K562 (cell line): ENCODE measurements at regions not wholly inside any gene's neighbourhood (a gene's known extent, or its start where the extent isn't known, plus 50 kb on each side); places are given as distances from the start of the nearest gene placed in this dataset.
A peak's percentile ranks its signal among the peaks of the same experiment; 100 is the strongest.

Source experiments
- CEBPG ChIP-seq, 3 experiments: fragments of 200-800 bp in 1 of 3; sonication (Bioruptor generic) in 1 of 3; sonication (generic) in 1 of 3; formaldehyde crosslinking in 1 of 3; IDR thresholded peaks in 2 of 3; conservative IDR thresholded peaks in 1 of 3; 2 replicates each; pipeline versions ENCODE4 v1.6.1 to v1.8.0; 2016 to 2022; ENCODE audit warnings: missing compliant biosample characterization in 2 of 3, missing genetic modification characterization in 2 of 3, mild to moderate bottlenecking in 1 of 3, missing genetic modification reagents in 1 of 3
- DIDO1 ChIP-seq: fragments of 450-650 bp; IDR thresholded peaks from 2 replicates; pipeline ENCODE4 v1.6.1; 2016; ENCODE audit warnings: low read depth, missing biosample characterization, missing genetic modification characterization
- EGR1 ChIP-seq: fragments of 450-650 bp; conservative IDR thresholded peaks from 2 replicates; pipeline ENCODE4 v1.6.1; 2017; ENCODE audit warnings: mild to moderate bottlenecking
- ETV1 ChIP-seq: fragments of 450-650 bp; conservative IDR thresholded peaks from 2 replicates; pipeline ENCODE4 v1.6.1; 2016; ENCODE audit warnings: missing genetic modification characterization, control low read depth, low read depth, missing compliant biosample characterization
- MAZ ChIP-seq, 2 experiments: fragments of 450-650 bp in 1 of 2; sonication (generic) in 1 of 2; formaldehyde crosslinking; IDR thresholded peaks in 1 of 2; conservative IDR thresholded peaks in 1 of 2; 2 replicates each; pipeline versions ENCODE4 v1.4.0 to v1.5.0; 2020; ENCODE audit warnings: mild to moderate bottlenecking in 1 of 2, missing genetic modification reagents in 1 of 2
- MBD1 ChIP-seq: fragments of 250-450 bp; sonication (Bioruptor Pico); IDR thresholded peaks from 2 replicates; pipeline ENCODE4 v1.8.0; 2022; ENCODE audit warnings: inconsistent platforms
- MEF2D ChIP-seq: conservative IDR thresholded peaks from 2 replicates; pipeline ENCODE4 v1.6.1; 2016; ENCODE audit warnings: low read depth, missing genetic modification characterization, missing compliant biosample characterization
- NBN ChIP-seq: fragments of 450-650 bp; IDR thresholded peaks from 2 replicates; pipeline ENCODE4 v1.6.1; 2016; ENCODE audit warnings: low read depth, mild to moderate bottlenecking
- RAD21 ChIP-seq, 2 experiments: fragments of 250-450 bp in 1 of 2; fragments of 450-650 bp in 1 of 2; sonication (Bioruptor Pico) in 1 of 2; formaldehyde crosslinking in 1 of 2; IDR thresholded peaks in 1 of 2; conservative IDR thresholded peaks in 1 of 2; 2 replicates each; pipeline versions ENCODE4 v1.4.0 to v1.8.0; 2020 to 2022; ENCODE audit warnings: mild to moderate bottlenecking in 2 of 2, moderate library complexity in 1 of 2
- RBM25 ChIP-seq: fragments of 200-400 bp; formaldehyde crosslinking; IDR thresholded peaks from 2 replicates; pipeline ENCODE4 v1.6.1; 2018; ENCODE audit warnings: low read length, low read depth, moderate library complexity; ENCODE audit not compliant: severe bottlenecking
- RCOR1 ChIP-seq, 2 experiments: IDR thresholded peaks; 2 replicates each; pipeline ENCODE4 v1.6.1; 2012; ENCODE audit warnings: low read depth in 2 of 2, low read length in 2 of 2, borderline replicate concordance in 1 of 2, improper control_type of control experiment in 1 of 2
- TBL1XR1 ChIP-seq, 2 experiments: IDR thresholded peaks; 2 replicates each; pipeline ENCODE4 v1.6.1; 2012; ENCODE audit warnings: improper control_type of control experiment in 2 of 2, low read length in 2 of 2, mild to moderate bottlenecking in 1 of 2
- ZBTB33 ChIP-seq: sonication (generic); formaldehyde crosslinking; IDR thresholded peaks from 2 replicates; pipeline ENCODE4 v1.8.1; 2023; ENCODE audit warnings: mild to moderate bottlenecking, missing genetic modification reagents
- ZEB2 ChIP-seq: fragments of 450-650 bp; IDR thresholded peaks from 2 replicates; pipeline ENCODE4 v1.6.1; 2016
- ZNF316 ChIP-seq: fragments of 450-650 bp; IDR thresholded peaks from 2 replicates; pipeline ENCODE4 v1.6.1; 2016
- ZNF507 ChIP-seq: conservative IDR thresholded peaks from 2 replicates; pipeline ENCODE4 v1.6.1; 2017; ENCODE audit warnings: missing genetic modification characterization, missing compliant biosample characterization
- ZNF511 ChIP-seq: sonication (generic); formaldehyde crosslinking; IDR thresholded peaks from 2 replicates; pipeline ENCODE4 v1.8.0; 2022; ENCODE audit warnings: mild to moderate bottlenecking, missing genetic modification reagents
- ZNF592 ChIP-seq: fragments of 450-650 bp; IDR thresholded peaks from 2 replicates; pipeline ENCODE4 v1.6.1; 2017; ENCODE audit warnings: antibody characterized with exemption, mild to moderate bottlenecking
- ZNF707 ChIP-seq: fragments of 250-450 bp; sonication (Bioruptor Pico); conservative IDR thresholded peaks from 2 replicates; pipeline ENCODE4 v1.8.0; 2022; ENCODE audit warnings: inconsistent platforms, mild to moderate bottlenecking, moderate library complexity
- ZNF778 ChIP-seq: fragments of 450-650 bp; formaldehyde crosslinking; IDR thresholded peaks from 2 replicates; pipeline ENCODE4 v1.4.0; 2020; ENCODE audit warnings: mild to moderate bottlenecking, moderate library complexity

- 0 out of 4 replicates have a peak, but pooled peaks have one; percentile 7 to 11 for TF ChIP-seq RAD21 (CRISPR knock-in tag; conservative IDR thresholded peaks at IDR 0.05 in 1 of 2, IDR thresholded peaks at IDR 0.05 in 1 of 2)
- TF ChIP-seq DIDO1 (tag): no peak
- peak; percentile 65 for TF ChIP-seq EGR1
- TF ChIP-seq ZNF511 (CRISPR knock-in tag): no peak
- TF ChIP-seq NBN: no peak
- no peak for TF ChIP-seq ZBTB33
- no peak for TF ChIP-seq CEBPG (CRISPR knock-in tag; IDR thresholded peaks at IDR 0.05)
- peak in 1 of 2 experiments; percentile 35; a peak in 1 of 4 replicates for TF ChIP-seq CEBPG (tag; conservative IDR thresholded peaks at IDR 0.05 in 1 of 2, IDR thresholded peaks at IDR 0.05 in 1 of 2)
- peak in 1 of 2 experiments; percentile 70; a peak in 3 of 4 replicates for TF ChIP-seq MAZ (CRISPR knock-in tag; conservative IDR thresholded peaks at IDR 0.05 in 1 of 2, IDR thresholded peaks at IDR 0.05 in 1 of 2)
- TF ChIP-seq MEF2D (tag): no peak
- TF ChIP-seq ZNF707: no peak
- no peak for TF ChIP-seq RBM25
- peak; percentile 37; the same call in 1 of the 2 replicates for TF ChIP-seq ETV1 (tag)
- TF ChIP-seq ZEB2: 0 out of 2 replicates have a peak, but pooled peaks have one; percentile 22
- no peak for TF ChIP-seq TBL1XR1 (IDR thresholded peaks at IDR 0.05; ENCODE audit: low read length in 2 of 2)
- TF ChIP-seq MBD1 (CRISPR knock-in tag): no peak
- TF ChIP-seq ZNF316: no peak
- 0 out of 4 replicates have a peak, but pooled peaks of 1 of the 2 experiments have one; percentile 8 for TF ChIP-seq RCOR1 (IDR thresholded peaks at IDR 0.05; ENCODE audit: borderline replicate concordance in 1 of 2, low read depth in 2 of 2, low read length in 2 of 2)
- no peak for TF ChIP-seq ZNF507 (tag)
- peak; percentile 37; the same call in 1 of the 2 replicates for TF ChIP-seq ZNF592
- no peak for TF ChIP-seq ZNF778 (CRISPR knock-in tag)
- TF ChIP-seq, all 486 proteins: peak for 14
Measured at GRCh38 chr5:89128092-89128491, 245.1 kb upstream of the MEF2C start (continued).
